Natural killer cell (primary cell): ENCODE measurements at regions not wholly inside any gene's neighbourhood (a gene's known extent, or its start where the extent isn't known, plus 50 kb on each side); places are given as distances from the start of the nearest gene placed in this dataset.

Experiments
- ATAC-seq, 3 donors: fragments of 150-1000 bp in 2 of 3; fragments of 200-7000 bp in 1 of 3; cut with Tn5 transposase; 1 replicate in 1 of 3; 2 replicates in 2 of 3; pipeline ENCODE4 v1.10.0; 2021; ENCODE audit warnings: mild to moderate bottlenecking in 2 of 3, moderate library complexity in 2 of 3
- DNase-seq, 2 donors: peaks; one replicate each; pipeline versions ENCODE4 v3.0.0 to v3.0.0-alpha.2; 2013 to 2021; ENCODE audit warnings: mixed read lengths in 1 of 2
- H3K27ac ChIP-seq: one replicate; pipeline ENCODE4 v1.5.1; 2013; ENCODE audit warnings: mild to moderate bottlenecking, low read length
- H3K27me3 ChIP-seq: one replicate; pipeline ENCODE4 v1.6.1; 2013; ENCODE audit warnings: low read length; ENCODE audit not compliant: control insufficient read depth, insufficient read depth
- H3K36me3 ChIP-seq: one replicate; pipeline ENCODE4 v1.6.1; 2013; ENCODE audit warnings: low read length; ENCODE audit not compliant: control insufficient read depth, insufficient read depth
- H3K4me1 ChIP-seq: one replicate; pipeline ENCODE4 v1.6.1; 2013; ENCODE audit warnings: low read length; ENCODE audit not compliant: control insufficient read depth, insufficient read depth
- H3K4me3 ChIP-seq: one replicate; pipeline ENCODE4 v1.5.1; 2013; ENCODE audit warnings: low read length
- H3K9me3 ChIP-seq: one replicate; pipeline ENCODE4 v1.6.1; 2013; ENCODE audit warnings: low read length; ENCODE audit not compliant: control insufficient read depth, insufficient read depth
- H3K27ac Mint-ChIP-seq, 2 donors: one replicate each; pipeline ENCODE4 v1.8.0; 2022; ENCODE audit warnings: mild to moderate bottlenecking in 2 of 2, mixed read lengths in 2 of 2, moderate library complexity in 1 of 2
- H3K27me3 Mint-ChIP-seq, 2 donors: one replicate each; pipeline ENCODE4 v1.8.0; 2022; ENCODE audit warnings: low read depth in 2 of 2, mixed read lengths in 2 of 2
- H3K36me3 Mint-ChIP-seq: one replicate; pipeline ENCODE4 v1.8.0; 2022; ENCODE audit warnings: mixed read lengths
- H3K4me1 Mint-ChIP-seq, 2 donors: one replicate each; pipeline ENCODE4 v1.8.0; 2022; ENCODE audit warnings: mixed read lengths in 2 of 2
- H3K4me3 Mint-ChIP-seq: one replicate; pipeline ENCODE4 v1.8.0; 2022; ENCODE audit warnings: mild to moderate bottlenecking, moderate library complexity, mixed read lengths
- H3K9me3 Mint-ChIP-seq, 2 donors: one replicate each; pipeline ENCODE4 v1.8.0; 2022; ENCODE audit warnings: mixed read lengths in 2 of 2
- WGBS: methylation state at CpG from one replicate; pipeline ENCODE4 v1.1.7; 2013; ENCODE audit warnings: missing lambda C conversion rate; ENCODE audit not compliant: insufficient coverage; 5-methylcytosine and 5-hydroxymethylcytosine counted together
- intact Hi-C: fragments of 100-400 bp; cut with micrococcal nuclease; formaldehyde crosslinking; loops from one replicate; pipeline ENCODE4 v1.14.2; 2022
- TF ChIP-seq, protein P1 (sequence below): fragments of 200-600 bp; IDR thresholded peaks from one replicate; pipeline ENCODE4 v1.8.0; 2022; ENCODE audit warnings: antibody characterized with exemption

DNA sequence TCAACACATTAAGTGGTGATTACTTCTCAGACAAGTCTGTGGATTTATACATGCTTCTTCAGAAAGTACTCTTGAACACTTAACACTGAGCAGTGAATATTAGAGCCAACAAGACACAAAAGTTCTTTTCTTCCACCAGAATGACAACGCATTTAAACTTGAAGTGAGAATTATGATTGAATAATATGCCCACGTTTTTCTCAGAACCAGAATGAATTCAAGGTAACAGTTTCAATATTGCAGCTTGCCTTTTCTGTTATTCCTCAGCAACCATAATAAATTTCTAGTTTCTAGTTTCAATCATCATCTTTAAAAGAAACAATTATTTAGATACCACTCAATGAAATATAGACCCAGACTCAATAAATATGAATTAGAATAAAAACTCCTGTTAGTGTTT lies 547.0 kb downstream of the NUP35 start:
- Histone ChIP-seq H3K27ac (no peak overlapping the region), H3K4me1 (no peaks in the 10 kb centered on the region), H3K36me3 (no peaks in the 10 kb centered on the region), H3K9me3 (no peaks in the 10 kb centered on the region), H3K27me3 (no peaks in the 10 kb centered on the region), H3K4me3 (no peak overlapping the region)
- 67% methylated on average over 2 of the region's 2 CpGs for WGBS
- ATAC-seq (no peak), DNase-seq (no peak)
- intact Hi-C loops, result no loop called here
- Mint-ChIP-seq H3K27me3 (no peaks in the 10 kb centered on the region), H3K36me3 (no peaks in the 10 kb centered on the region), H3K27ac (no peak overlapping the region), H3K4me3 (no peak overlapping the region), H3K4me1 (no peaks in the 10 kb centered on the region), H3K9me3 (peaks cover 7 to 12% of the 10 kb centered on the region in 2 donors)
- TF ChIP-seq, protein P1, sequence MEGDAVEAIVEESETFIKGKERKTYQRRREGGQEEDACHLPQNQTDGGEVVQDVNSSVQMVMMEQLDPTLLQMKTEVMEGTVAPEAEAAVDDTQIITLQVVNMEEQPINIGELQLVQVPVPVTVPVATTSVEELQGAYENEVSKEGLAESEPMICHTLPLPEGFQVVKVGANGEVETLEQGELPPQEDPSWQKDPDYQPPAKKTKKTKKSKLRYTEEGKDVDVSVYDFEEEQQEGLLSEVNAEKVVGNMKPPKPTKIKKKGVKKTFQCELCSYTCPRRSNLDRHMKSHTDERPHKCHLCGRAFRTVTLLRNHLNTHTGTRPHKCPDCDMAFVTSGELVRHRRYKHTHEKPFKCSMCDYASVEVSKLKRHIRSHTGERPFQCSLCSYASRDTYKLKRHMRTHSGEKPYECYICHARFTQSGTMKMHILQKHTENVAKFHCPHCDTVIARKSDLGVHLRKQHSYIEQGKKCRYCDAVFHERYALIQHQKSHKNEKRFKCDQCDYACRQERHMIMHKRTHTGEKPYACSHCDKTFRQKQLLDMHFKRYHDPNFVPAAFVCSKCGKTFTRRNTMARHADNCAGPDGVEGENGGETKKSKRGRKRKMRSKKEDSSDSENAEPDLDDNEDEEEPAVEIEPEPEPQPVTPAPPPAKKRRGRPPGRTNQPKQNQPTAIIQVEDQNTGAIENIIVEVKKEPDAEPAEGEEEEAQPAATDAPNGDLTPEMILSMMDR, result no peak

DNA sequence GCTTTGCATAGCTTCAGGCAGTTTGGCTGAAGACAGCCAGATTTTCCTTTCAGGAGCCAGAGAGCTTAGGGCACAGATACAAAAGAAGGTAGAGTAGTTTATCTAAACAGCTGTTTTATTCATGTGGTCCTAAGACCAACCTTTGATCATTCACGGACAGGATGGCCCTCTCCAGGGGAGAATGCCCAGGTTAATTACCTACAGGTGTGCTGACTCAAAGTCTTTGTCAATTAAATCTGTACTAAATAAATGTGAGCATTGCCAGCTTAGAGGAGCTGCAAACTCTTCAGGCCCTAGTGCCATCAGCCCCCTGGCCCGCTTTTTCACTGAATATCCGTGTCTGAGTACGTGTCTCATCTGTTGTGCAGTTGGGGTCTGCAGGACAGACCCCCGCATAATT lies 554.7 kb downstream of the NUP35 start:
- no peak overlapping the region for H3K4me3 Mint-ChIP-seq
- H3K9me3 Mint-ChIP-seq, result peaks cover 8 to 9% of the 10 kb centered on the region in 2 donors
- ATAC-seq (no peak), DNase-seq (no peak)
- H3K27me3 Mint-ChIP-seq, result no peaks in the 10 kb centered on the region
- WGBS, result 93% methylated on average over 5 of the region's 5 CpGs
- peaks cover 10% of the 10 kb centered on the region for H3K36me3 Mint-ChIP-seq
- Histone ChIP-seq H3K27ac (no peak overlapping the region), H3K4me1 (no peaks in the 10 kb centered on the region), H3K36me3 (no peaks in the 10 kb centered on the region), H3K27me3 (no peaks in the 10 kb centered on the region), H3K9me3 (no peaks in the 10 kb centered on the region), H3K4me3 (no peak overlapping the region)
- intact Hi-C loops, result no loop called here
- H3K4me1 Mint-ChIP-seq, result no peaks in the 10 kb centered on the region
- H3K27ac Mint-ChIP-seq, result no peak overlapping the region
- TF ChIP-seq, protein P1, result no peak

DNA sequence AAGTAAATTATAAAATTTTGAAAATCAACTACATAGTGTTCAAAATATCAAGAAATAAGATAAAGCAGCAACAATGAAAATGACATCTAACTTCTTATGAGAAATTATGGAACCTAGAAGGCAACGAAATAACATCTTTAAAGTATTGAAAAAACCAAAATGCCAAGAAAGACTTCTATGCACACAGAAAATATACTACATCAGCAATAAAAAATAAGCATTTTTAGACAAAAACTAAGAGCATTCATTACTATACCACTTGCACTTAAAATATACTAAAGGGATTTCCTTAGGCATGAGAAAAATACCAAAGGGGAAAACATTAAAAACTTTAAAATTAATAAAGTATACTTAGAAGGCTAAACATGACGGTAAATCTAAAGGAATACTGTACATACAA lies 556.3 kb downstream of the NUP35 start:
- Histone ChIP-seq H3K4me1 (no peaks in the 10 kb centered on the region), H3K9me3 (no peaks in the 10 kb centered on the region), H3K27me3 (no peaks in the 10 kb centered on the region), H3K27ac (no peak overlapping the region), H3K4me3 (no peak overlapping the region), H3K36me3 (no peaks in the 10 kb centered on the region)
- Mint-ChIP-seq H3K4me1 (no peaks in the 10 kb centered on the region), H3K9me3 (peaks cover 12 to 14% of the 10 kb centered on the region in 2 donors), H3K4me3 (no peak overlapping the region), H3K27me3 (no peaks in the 10 kb centered on the region), H3K27ac (no peak overlapping the region), H3K36me3 (peaks cover 10% of the 10 kb centered on the region)
- intact Hi-C loops, result no loop called here
- no peak for DNase-seq
- 67% methylated on average over 1 of the region's 2 CpGs for WGBS
- no peak for ATAC-seq
- TF ChIP-seq, protein P1, result no peak

DNA sequence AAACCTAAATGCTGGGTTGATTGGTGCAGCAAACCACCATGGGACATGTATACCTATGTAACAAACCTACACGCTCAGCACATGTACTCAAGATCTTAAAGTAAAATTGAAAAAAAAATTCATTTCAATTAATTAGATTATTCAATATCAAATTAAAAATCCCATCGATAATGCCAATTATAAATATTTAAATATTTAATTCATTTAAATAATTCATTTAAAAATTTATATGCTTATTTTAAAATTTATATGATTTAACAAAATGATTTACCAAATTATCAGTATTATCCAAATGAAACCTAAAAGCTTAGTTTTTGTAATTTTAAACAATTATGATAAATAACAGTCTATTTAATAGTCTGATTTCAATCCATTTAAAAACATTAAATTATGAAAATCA lies 560.4 kb downstream of the NUP35 start:
- no peaks in the 10 kb centered on the region for H3K4me1 ChIP-seq
- WGBS, result no CpG with 5 or more reads among the region's 2 CpGs
- Mint-ChIP-seq H3K4me1 (no peaks in the 10 kb centered on the region), H3K4me3 (no peak overlapping the region), H3K27me3 (no peaks in the 10 kb centered on the region), H3K36me3 (peaks cover 30% of the 10 kb centered on the region), H3K27ac (no peak overlapping the region), H3K9me3 (peaks cover 21 to 22% of the 10 kb centered on the region in 2 donors)
- DNase-seq (no peak), ATAC-seq (no peak)
- TF ChIP-seq, protein P1, result no peak
- H3K27ac ChIP-seq, result no peak overlapping the region
- H3K4me3 ChIP-seq, result no peak overlapping the region
- H3K9me3 ChIP-seq, result no peaks in the 10 kb centered on the region
- H3K27me3 ChIP-seq, result no peaks in the 10 kb centered on the region
- no peaks in the 10 kb centered on the region for H3K36me3 ChIP-seq
- intact Hi-C loops, result no loop called here
